CD4-positive, alpha-beta T cell treated with Interleukin-15 for 1 hour (primary cell): ENCODE measurements at regions not wholly inside any gene's neighbourhood (a gene's known extent, or its start where the extent isn't known, plus 50 kb on each side); places are given as distances from the start of the nearest gene placed in this dataset.

ENCODE experiments used
- DNase-seq: peaks from one replicate; pipeline ENCODE4 v3.0.0-alpha.2; 2020

DNA sequence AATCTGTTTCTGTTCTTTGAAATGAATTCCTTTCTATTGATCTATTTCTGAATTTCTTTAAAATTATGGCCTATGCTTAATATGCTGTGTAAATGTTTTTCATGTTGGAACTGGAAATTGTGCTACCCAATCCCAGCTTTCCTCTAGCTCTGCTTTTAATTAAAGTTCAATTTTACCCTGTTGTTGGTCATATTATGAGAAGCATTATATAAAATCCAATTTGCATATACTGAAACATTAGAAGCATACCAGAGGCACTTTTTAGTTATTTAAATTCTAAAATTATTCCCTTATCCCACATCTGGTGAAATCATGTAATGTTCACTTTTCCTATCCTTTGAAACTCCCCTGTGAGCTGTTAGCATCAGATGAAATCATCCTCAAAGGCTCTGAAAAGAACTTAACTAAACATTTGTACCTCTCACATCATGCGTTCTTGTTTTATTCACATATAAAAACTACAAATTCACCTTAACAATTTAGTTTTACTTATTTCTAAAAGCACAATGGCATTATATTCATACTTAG is 160.6 kb upstream of the COL21A1 start:
- no peak for DNase-seq

DNA sequence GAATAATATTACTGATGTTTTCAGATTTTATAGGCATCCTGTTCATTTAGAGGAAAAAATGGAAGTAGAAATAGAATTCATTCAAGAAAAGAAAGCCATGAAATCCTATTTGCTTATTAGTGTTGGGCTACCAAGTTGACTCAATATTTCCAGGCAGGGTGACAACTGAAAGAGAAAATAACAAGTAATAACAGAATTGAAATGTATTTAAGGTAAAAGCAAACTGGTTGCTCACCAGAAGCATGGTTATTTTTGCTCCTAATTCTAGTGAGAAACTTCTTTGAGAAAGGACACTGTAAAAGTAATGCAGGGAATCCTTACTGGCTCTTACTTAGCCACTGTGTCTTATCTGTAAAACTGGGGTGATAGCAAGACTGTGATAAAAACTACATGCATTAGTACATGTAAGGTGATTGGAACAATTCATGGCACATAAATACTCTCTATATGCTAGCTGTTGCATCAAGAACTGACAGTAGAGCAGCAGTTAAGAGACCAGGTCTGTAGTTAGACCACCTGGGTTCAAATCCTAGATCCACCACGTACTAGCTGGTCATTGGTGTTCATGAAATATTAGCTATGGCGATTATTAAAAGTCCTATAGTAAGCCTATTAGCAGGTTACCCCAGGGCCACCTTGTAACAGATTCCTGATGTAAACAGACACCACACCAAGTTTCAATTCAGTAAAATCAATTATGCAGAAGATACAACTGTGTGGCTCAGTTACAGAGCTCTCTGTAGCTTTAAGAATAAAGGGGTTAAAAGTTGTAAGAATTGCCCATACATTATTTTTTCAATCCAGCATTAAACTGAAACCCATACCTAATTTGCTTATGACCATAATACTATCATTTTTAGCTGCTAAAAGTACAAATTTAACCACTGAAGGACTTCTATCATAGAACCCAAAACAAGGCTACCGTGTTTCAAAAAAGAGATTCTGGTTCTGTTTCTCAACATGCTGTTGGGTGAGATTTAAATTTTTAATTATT is 159.2 kb upstream of the COL21A1 start:
- DNase-seq, result no peak

- no peak for DNase-seq
These were observed 157.2 kb upstream of the COL21A1 start for GRCh38 chr6:56404599-56404998.

GRCh38 chr6:56403745-56404144 is 156.4 kb upstream of the COL21A1 start:
- DNase-seq, result no peak

DNA sequence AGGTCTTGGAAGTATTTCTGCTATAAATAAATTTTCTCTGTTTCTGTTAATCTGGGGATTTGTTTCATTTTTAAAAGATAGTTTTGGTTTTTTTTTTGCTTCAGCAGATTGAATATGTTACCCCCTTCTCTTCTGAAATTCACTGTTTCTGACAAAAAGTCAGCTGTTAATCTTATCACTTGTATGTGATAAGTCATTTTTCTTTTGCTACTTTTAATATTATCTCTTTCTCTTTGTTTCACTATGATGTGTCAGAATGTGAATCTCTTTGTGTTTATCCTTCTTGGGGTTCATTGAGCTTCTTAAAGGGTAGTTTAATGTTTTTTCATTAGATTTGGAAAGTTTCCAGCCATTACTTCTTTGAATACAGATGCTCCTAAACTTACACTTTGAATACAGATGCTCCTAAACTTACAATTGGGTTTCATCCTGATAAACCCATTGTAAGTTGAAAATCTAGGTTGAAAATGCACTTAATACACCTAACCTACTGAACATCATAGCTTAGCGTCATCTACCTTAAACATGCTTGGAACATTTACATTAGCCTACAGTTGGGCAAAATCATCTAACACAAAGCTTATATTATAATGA is 154.2 kb upstream of the COL21A1 start:
- no peak for DNase-seq

GRCh38 chr6:56400273-56400672 is 152.9 kb upstream of the COL21A1 start:
- DNase-seq, result no peak

DNA sequence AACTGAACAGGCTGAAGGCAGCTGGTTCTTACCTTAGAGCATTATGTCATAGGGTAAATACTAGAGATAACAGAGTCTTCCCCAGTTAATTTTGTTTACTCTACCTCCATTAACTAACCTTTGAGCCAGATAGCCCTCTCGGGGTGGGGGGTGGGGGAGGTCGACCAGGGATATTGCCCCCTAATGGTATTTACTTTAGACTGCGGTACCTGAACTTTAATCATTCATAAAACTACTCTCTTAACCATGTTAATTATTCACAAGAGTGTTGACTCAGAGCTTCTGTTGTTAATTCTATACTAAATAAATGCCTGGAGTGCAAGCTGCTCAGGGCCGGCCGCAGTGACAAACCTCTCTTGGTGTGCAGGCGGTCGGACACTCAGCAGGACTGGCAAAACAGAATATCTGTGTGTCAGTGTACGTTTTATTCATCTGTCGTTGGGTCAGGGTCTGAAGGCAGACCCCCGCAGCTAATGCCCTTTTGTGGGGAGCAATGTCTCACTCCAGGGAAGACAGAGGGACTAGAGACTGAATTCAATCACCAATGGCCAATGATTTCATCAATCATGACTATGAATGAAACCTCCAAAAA is 152.4 kb upstream of the COL21A1 start:
- DNase-seq, result no peak

- DNase-seq, result no peak
These were observed 151.9 kb upstream of the COL21A1 start for GRCh38 chr6:56399250-56399671.

GRCh38 chr6:56396435-56396834 is 149.1 kb upstream of the COL21A1 start:
- no peak for DNase-seq

DNA sequence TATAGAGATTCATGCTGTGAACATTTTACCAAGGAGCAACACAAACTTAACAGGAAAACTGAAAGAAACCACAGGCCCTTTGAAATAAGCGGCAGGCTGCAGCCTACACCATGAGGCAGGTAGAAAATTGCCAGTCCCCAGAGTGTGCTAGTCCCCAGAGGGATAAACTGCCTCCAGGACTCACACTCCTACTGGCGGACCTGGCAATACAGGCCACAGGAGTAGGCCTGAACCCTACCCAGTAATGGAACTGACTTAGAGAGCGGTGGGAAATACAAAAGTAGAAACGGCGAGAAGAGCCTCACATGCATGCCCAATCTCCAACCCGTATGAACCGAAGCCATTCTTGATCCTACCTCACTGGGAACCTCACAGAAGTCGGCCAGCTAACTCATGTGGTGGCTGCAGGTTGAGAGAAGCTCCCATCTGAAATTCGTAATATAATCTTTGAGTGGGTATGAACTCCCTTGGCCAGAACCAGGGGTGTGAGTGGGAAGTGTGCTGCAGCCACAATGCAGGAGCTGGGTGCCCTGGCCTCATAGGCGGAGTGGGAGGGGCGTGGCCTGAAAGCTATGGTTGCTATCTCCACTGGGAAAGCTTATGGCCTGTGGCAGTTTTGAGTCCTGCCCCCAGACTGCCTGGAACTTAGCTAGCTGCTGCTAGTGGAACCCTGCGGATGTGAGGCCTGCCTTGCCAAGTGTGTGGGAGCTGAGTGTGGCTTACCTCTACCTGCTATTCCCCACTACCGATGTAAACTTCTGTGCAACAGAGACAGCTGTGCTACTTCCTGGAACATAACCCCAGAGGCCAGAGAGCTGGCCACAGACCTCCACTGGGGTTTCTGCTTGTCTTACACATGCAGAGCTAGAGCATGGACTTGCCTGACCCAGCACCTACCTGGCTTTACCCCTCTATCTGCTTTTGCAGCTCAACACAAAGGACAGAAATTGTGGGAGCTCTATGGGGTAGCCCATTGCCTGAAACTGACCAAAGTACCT is 146.5 kb upstream of the COL21A1 start:
- no peak for DNase-seq

- no peak for DNase-seq
These were observed 141.0 kb upstream of the COL21A1 start for GRCh38 chr6:56388415-56388755.

DNA sequence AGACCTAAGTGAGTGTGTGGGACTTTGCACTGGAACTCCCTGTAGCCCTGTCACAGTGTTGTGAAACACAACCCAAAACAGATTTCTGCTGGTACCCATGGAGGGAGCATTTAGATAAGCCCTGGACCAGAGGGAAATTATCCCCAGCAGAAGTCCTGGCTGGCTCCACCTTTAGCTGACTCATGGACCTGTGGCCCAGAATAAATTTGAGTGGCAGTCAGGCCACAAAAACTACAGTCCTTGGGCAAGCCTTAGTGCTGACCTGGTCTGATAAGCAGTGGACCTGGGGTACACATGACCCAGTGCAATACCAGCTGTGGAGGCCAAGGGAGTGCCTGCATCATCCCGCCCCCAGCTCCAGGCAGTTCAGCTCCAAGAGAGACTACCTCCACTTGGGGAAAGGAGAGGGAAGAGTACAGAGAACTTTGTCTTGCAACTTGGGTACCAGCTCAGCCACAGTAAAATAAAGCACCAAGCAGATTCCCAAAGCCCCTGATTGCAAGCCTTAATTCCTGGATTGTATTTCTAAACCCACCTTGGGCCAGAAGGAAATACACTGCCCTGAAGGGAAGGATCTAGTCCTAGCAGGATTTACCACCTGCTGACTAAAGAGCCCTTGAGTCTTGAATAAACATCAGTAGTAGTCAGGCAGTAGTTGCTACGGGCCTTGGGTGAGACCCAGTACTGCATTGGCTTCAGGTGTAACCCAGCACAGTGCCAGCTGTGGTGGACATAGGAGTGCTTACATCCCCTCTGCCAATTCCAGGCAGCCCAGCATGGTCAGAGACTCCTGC is 140.4 kb upstream of the COL21A1 start:
- DNase-seq, result no peak

GRCh38 chr6:56386717-56387116 is 139.3 kb upstream of the COL21A1 start:
- DNase-seq, result no peak

DNA sequence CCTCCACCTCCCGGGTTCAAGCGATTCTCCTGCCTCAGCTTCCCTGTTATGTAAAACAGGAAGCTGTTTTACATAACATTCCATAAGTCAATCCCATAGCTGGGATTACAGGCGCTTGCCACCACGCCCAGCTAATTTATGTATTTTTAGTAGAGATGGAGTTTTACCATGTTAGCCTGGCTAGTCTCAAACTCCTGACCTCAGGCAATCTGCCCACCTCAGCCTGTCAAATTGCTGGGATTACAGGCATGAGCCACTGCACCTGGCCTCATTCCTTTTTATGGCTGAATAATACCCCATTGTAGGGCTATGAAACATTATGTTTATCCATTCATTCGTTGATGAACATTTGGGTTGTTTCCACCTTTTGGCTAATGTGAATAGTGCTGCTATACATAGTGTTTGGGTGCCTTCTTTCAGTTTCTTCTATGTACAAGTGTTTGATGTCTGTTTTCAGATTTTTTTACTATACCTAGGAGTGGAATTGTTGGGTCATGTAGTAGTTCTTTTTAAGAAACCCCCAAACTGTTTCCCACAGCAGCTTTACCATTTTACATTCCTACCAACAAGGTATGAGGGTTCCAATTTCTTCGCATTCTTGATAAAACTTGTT is 138.7 kb upstream of the COL21A1 start:
- DNase-seq, result no peak

- DNase-seq, result no peak
These were observed 135.8 kb upstream of the COL21A1 start for GRCh38 chr6:56383160-56383559.

DNA sequence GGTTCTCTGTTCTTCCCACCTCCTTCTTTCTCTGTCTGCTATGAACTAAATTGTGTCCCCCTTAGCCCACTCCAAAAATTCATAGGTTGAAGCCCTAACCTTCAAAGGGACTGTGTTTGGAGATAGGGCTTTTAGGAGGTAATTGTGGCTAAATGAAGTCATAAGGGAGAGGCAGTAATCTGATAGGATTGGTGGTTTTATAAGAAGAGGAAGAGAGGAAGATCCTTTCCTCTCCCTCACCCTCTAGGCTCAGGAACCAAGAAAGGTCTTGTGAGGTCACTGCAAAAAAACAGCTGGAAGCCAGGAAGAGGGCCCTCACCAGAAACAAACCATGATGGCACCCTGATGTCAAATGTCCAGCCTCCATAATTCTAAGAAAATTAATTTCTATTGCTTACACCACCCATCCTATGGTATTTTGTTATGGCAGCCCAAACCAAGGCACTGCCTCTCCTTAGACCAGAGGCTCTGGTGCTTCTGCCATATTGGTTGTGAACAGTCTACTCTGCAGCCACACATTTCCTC is 135.1 kb upstream of the COL21A1 start:
- DNase-seq, result no peak

- DNase-seq, result no peak
These were observed 134.4 kb upstream of the COL21A1 start for GRCh38 chr6:56381801-56382251.

GRCh38 chr6:56380476-56380875 is 133.1 kb upstream of the COL21A1 start:
- no peak for DNase-seq

- DNase-seq, result no peak
These were observed 131.7 kb upstream of the COL21A1 start for GRCh38 chr6:56378966-56379585.

DNA sequence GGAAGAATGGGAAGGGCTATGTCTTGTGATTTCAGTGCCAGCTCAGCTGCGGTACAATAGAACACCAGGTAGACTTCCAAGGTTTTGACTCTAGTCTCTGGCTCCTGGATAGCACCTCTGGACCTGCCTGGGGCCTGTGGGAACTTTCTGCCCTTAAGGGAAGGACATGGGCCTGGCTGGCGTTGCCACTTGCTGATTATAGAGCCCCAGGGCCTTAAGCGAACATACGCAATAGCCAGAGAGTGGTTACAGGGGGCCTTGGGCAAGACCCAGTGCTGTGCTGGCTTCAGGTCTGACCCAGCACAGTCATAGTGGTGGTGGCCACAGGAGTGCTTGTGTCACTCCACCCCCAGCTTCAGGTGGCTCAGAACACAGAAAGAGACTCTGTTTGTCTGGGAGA is 131.1 kb upstream of the COL21A1 start:
- DNase-seq, result no peak
